OCI-LY1 (cell line): ENCODE measurements at regions not wholly inside any gene's neighbourhood (a gene's known extent, or its start where the extent isn't known, plus 50 kb on each side); places are given as distances from the start of the nearest gene placed in this dataset.

Experiments used
- EZH2 ChIP-seq: fragments of 200-600 bp; sonication (generic), shearing (Covaris generic); IDR thresholded peaks from 2 replicates; pipeline ENCODE4 v1.8.0; 2017; ENCODE audit warnings: borderline replicate concordance, mixed run types, mild to moderate bottlenecking, antibody characterized with exemption, low read length, moderate library complexity, mixed read lengths
- TF ChIP-seq, protein P1 (sequence below): fragments of 200-600 bp; sonication (generic), shearing (Covaris generic); IDR thresholded peaks from 2 replicates; pipeline ENCODE4 v1.5.1; 2017; ENCODE audit warnings: mild to moderate bottlenecking, antibody characterized with exemption, low read length, moderate library complexity, mixed read lengths

DNA sequence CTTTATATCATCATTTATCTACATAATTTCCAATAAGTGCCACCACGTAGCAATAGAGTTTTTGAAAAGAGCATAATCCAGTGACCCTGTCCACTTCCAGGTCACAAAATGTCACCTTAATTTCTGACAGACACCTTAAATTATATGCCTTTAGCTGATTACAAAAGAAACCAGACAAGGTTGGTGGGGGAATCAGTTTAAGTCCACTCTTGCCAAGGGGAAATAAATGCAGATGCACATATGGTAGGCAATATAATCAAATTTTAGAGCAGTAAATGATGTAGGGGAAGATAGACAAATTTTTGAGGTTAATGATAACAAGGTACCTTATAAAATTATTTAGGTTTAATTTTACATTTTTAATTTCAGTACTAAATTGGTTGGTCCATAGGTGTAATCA lies 253.5 kb downstream of the ZIC1 start:
- TF ChIP-seq, protein P1, sequence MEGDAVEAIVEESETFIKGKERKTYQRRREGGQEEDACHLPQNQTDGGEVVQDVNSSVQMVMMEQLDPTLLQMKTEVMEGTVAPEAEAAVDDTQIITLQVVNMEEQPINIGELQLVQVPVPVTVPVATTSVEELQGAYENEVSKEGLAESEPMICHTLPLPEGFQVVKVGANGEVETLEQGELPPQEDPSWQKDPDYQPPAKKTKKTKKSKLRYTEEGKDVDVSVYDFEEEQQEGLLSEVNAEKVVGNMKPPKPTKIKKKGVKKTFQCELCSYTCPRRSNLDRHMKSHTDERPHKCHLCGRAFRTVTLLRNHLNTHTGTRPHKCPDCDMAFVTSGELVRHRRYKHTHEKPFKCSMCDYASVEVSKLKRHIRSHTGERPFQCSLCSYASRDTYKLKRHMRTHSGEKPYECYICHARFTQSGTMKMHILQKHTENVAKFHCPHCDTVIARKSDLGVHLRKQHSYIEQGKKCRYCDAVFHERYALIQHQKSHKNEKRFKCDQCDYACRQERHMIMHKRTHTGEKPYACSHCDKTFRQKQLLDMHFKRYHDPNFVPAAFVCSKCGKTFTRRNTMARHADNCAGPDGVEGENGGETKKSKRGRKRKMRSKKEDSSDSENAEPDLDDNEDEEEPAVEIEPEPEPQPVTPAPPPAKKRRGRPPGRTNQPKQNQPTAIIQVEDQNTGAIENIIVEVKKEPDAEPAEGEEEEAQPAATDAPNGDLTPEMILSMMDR: no peak
- no peak for TF ChIP-seq EZH2
